ENCODE measurements at regions not wholly inside any gene's neighbourhood (a gene's known extent, or its start where the extent isn't known, plus 50 kb on each side); places are given as distances from the start of the nearest gene placed in this dataset.

DNA sequence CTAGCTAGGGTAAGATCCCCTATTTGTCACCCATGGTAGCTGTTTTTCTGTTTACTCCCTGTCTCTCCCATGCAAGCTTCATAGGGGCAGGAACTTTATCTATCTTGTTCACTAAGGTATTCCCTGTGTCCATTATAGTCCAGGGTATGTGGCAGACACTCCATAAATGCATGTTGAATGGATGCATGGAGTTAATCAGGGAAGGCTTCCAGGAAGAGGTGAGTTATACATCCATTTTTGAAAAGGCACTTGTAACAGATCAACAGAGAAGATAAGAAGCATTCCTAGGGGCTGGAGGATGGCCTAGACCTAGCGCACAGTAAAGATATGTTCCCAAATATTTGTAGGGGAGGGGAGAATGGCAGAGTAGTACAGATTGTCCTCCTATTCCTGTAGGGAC lies 130.3 kb downstream of the BUD13 start (continued):
- TF ChIP-seq, protein P1, sequence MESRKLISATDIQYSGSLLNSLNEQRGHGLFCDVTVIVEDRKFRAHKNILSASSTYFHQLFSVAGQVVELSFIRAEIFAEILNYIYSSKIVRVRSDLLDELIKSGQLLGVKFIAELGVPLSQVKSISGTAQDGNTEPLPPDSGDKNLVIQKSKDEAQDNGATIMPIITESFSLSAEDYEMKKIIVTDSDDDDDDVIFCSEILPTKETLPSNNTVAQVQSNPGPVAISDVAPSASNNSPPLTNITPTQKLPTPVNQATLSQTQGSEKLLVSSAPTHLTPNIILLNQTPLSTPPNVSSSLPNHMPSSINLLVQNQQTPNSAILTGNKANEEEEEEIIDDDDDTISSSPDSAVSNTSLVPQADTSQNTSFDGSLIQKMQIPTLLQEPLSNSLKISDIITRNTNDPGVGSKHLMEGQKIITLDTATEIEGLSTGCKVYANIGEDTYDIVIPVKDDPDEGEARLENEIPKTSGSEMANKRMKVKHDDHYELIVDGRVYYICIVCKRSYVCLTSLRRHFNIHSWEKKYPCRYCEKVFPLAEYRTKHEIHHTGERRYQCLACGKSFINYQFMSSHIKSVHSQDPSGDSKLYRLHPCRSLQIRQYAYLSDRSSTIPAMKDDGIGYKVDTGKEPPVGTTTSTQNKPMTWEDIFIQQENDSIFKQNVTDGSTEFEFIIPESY (IDR thresholded peaks at IDR 0.05; ENCODE audit: borderline replicate concordance, low read depth) = no peak
- no peak for TF ChIP-seq SIN3A (IDR thresholded peaks at IDR 0.05; ENCODE audit: borderline replicate concordance, low read depth, low read length)

DNA sequence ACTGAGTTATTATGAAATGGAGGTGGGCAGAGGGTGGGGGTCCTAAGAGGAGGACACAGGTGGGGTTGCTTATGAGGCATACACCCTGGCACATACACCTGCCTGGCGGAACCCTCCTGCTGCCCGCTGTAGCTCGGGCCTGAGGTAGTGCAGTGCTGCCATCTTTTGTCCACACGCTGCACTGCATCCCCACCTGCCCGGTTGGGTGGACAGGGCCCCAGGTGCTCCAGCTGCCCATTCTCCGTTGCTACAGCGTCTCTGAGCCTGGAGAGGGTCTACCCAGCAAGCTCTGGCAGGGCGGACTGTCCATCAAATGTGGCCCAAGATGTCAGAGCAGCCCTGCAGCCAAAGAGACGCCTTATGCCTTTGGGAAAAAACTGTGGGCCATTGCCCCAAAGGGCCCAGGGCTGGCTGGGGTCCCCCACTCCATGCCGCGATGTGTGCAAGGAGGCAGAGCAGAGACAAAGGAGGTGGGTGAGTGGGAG lies 131.2 kb downstream of the BUD13 start:
- no peak overlapping the region for H2AFZ ChIP-seq (ENCODE audit: low read depth)
- H3K4me1 ChIP-seq (ENCODE audit: control insufficient read depth in 1 of 2, insufficient read depth in 2 of 2, low read depth in 1 of 2, low read length in 1 of 2) = peaks cover 0 to 19% of the 10 kb centered on the region in 2 experiments; a peak in 1 of 4 replicates
- no peaks in the 10 kb centered on the region for H3K36me3 ChIP-seq (replicated peaks in 1 of 2; ENCODE audit: control insufficient read depth in 1 of 2, insufficient read depth in 2 of 2, low read length in 1 of 2)
- no peak overlapping the region for H3K9ac ChIP-seq
- TF ChIP-seq, protein P2, sequence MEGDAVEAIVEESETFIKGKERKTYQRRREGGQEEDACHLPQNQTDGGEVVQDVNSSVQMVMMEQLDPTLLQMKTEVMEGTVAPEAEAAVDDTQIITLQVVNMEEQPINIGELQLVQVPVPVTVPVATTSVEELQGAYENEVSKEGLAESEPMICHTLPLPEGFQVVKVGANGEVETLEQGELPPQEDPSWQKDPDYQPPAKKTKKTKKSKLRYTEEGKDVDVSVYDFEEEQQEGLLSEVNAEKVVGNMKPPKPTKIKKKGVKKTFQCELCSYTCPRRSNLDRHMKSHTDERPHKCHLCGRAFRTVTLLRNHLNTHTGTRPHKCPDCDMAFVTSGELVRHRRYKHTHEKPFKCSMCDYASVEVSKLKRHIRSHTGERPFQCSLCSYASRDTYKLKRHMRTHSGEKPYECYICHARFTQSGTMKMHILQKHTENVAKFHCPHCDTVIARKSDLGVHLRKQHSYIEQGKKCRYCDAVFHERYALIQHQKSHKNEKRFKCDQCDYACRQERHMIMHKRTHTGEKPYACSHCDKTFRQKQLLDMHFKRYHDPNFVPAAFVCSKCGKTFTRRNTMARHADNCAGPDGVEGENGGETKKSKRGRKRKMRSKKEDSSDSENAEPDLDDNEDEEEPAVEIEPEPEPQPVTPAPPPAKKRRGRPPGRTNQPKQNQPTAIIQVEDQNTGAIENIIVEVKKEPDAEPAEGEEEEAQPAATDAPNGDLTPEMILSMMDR (IDR thresholded peaks at IDR 0.05) = peak; percentile 77
- TF ChIP-seq RAD21 (IDR thresholded peaks at IDR 0.05; ENCODE audit: low read length) (peak; percentile 93), RFX5 (IDR thresholded peaks at IDR 0.05; ENCODE audit: low read length) (no peak), SMC3 (IDR thresholded peaks at IDR 0.05; ENCODE audit: low read depth, low read length) (peak; percentile 78)
- H3K27ac ChIP-seq (ENCODE audit: low read depth in 2 of 2, low read length in 1 of 2) = peak overlapping the region in 1 of 2 experiments; percentile 76; a peak in 1 of 4 replicates
- H3K27me3 ChIP-seq (ENCODE audit: insufficient read depth) = no peaks in the 10 kb centered on the region; the same call in 1 of the 2 replicates
- peak; percentile 86 for DNase-seq
- WGBS (ENCODE audit: low lambda C conversion rate) = 0% methylated on average over 3 of the region's 11 CpGs
- ChIA-PET CTCF (interaction anchor here (0.6 to 3.5 kb wide), 74 partner anchors 9 to 1316 kb away, joined by 3 to 47 read pairs (median 4); partner anchors contain the start of gene CADM1), POLR2A (interaction anchor here (0.9 to 2.9 kb wide), 9 partner anchors 132 to 257 kb away, joined by 3 to 27 read pairs (median 4); no protein-coding TSS in a partner anchor)
- H3K4me3 ChIP-seq (ENCODE audit: low read depth in 2 of 2, low read length in 1 of 2) = no peak overlapping the region
- H3K79me2 ChIP-seq (ENCODE audit: insufficient read depth) = no peaks in the 10 kb centered on the region
- H3K9me3 ChIP-seq = no peaks in the 10 kb centered on the region
- H3K4me2 ChIP-seq = no peak overlapping the region
- H3F3A ChIP-seq (replicated peaks; ENCODE audit: insufficient read depth) = no peaks in the 10 kb centered on the region
- H4K20me1 ChIP-seq (ENCODE audit: insufficient read depth) = no peaks in the 10 kb centered on the region
- H3K9me2 ChIP-seq = no peaks in the 10 kb centered on the region

DNA sequence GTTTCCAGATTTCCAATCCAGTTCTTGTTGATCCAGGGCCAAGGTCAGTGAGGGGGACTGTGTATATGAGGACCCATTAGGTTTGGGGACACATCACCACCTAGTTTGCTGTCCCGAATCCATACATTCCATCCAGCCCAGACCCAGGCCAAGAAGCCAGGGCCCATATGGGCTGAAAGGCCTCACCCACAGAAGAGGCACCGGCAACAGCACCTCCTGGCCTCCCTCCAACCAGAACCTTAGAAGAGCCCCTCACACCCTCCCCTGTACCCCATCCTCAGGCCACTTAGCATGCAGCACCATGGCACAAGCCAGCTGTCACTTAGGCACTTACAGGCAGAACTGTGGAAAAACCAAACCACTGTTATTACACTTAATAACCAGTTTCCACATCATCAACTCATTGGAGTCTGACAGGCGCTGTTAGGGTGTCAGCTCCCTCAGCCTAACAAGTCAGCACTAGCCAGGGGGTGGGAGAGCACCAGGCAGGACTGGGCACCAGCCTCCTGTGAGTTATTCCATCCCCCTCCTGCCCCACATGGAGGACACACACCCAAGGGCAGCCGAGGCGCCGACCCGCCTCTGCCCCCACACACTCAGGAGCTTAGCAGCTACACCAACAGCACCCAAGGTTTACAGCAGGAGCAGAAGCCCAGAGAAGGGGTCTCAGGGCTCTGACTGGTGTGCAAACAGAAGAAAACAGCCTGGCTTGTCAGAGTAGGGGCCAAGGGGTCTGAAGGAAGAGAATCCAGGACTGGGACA lies 132.0 kb downstream of the BUD13 start:
- no peak overlapping the region for H3K9ac ChIP-seq
- H3K27ac ChIP-seq (ENCODE audit: low read depth in 2 of 2, low read length in 1 of 2) = peak overlapping the region in 1 of 2 experiments; percentile 76; a peak in 2 of 4 replicates
- whole genome bisulfite sequencing (ENCODE audit: low lambda C conversion rate) = 47% methylated on average over 7 of the region's 7 CpGs
- no peaks in the 10 kb centered on the region for H3K79me2 ChIP-seq (ENCODE audit: insufficient read depth)
- ChIA-PET POLR2A (interaction anchor here (0.7 to 2.9 kb wide), 10 partner anchors 131 to 328 kb away, joined by 3 to 27 read pairs (median 4); no protein-coding TSS in a partner anchor), CTCF (interaction anchor here (0.7 to 3.5 kb wide), 64 partner anchors 8 to 1315 kb away, joined by 3 to 47 read pairs (median 4); partner anchors contain the start of gene CADM1)
- peaks cover 0 to 20% of the 10 kb centered on the region in 2 experiments; a peak in 1 of 4 replicates for H3K4me1 ChIP-seq (ENCODE audit: control insufficient read depth in 1 of 2, insufficient read depth in 2 of 2, low read depth in 1 of 2, low read length in 1 of 2)
- H3K9me3 ChIP-seq = no peaks in the 10 kb centered on the region
- no peaks in the 10 kb centered on the region for H3K9me2 ChIP-seq
- H3K27me3 ChIP-seq (ENCODE audit: insufficient read depth) = no peaks in the 10 kb centered on the region; the same call in 1 of the 2 replicates
- H3K4me3 ChIP-seq (ENCODE audit: low read depth in 2 of 2, low read length in 1 of 2) = no peak overlapping the region
- H3K36me3 ChIP-seq (replicated peaks in 1 of 2; ENCODE audit: control insufficient read depth in 1 of 2, insufficient read depth in 2 of 2, low read length in 1 of 2) = no peaks in the 10 kb centered on the region
- peak; percentile 36 for DNase-seq
- H3F3A ChIP-seq (replicated peaks; ENCODE audit: insufficient read depth) = no peaks in the 10 kb centered on the region
- no peak overlapping the region for H3K4me2 ChIP-seq
- H2AFZ ChIP-seq (ENCODE audit: low read depth) = no peak overlapping the region
- no peaks in the 10 kb centered on the region for H4K20me1 ChIP-seq (ENCODE audit: insufficient read depth)
- TF ChIP-seq, protein P3, sequence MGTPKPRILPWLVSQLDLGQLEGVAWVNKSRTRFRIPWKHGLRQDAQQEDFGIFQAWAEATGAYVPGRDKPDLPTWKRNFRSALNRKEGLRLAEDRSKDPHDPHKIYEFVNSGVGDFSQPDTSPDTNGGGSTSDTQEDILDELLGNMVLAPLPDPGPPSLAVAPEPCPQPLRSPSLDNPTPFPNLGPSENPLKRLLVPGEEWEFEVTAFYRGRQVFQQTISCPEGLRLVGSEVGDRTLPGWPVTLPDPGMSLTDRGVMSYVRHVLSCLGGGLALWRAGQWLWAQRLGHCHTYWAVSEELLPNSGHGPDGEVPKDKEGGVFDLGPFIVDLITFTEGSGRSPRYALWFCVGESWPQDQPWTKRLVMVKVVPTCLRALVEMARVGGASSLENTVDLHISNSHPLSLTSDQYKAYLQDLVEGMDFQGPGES (IDR thresholded peaks at IDR 0.05; ENCODE audit: low read depth, low read length) = no peak
- TF ChIP-seq FOXJ3 (CRISPR knock-in tag; IDR thresholded peaks at IDR 0.05) (no peak), CHD2 (IDR thresholded peaks at IDR 0.05; ENCODE audit: low read length, partially characterized antibody) (no peak), RFX5 (IDR thresholded peaks at IDR 0.05; ENCODE audit: low read length) (no peak), TEAD4 (IDR thresholded peaks at IDR 0.05; ENCODE audit: borderline replicate concordance, insufficient read depth) (no peak), FOXM1 (IDR thresholded peaks at IDR 0.05; ENCODE audit: low read depth) (no peak), ELF1 (IDR thresholded peaks at IDR 0.05) (no peak), NRF1 (IDR thresholded peaks at IDR 0.05; ENCODE audit: low read depth, low read length) (no peak), GABPA (IDR thresholded peaks at IDR 0.05; ENCODE audit: low read depth) (no peak), GATA2 (CRISPR knock-in tag; IDR thresholded peaks at IDR 0.05) (no peak)
- TF ChIP-seq, protein P4, sequence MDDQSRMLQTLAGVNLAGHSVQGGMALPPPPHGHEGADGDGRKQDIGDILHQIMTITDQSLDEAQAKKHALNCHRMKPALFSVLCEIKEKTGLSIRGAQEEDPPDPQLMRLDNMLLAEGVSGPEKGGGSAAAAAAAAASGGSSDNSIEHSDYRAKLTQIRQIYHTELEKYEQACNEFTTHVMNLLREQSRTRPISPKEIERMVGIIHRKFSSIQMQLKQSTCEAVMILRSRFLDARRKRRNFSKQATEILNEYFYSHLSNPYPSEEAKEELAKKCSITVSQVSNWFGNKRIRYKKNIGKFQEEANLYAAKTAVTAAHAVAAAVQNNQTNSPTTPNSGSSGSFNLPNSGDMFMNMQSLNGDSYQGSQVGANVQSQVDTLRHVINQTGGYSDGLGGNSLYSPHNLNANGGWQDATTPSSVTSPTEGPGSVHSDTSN (IDR thresholded peaks at IDR 0.05) = no peak

Data from SK-N-SH (cell line).